K562 (cell line): ENCODE measurements at regions not wholly inside any gene's neighbourhood (a gene's known extent, or its start where the extent isn't known, plus 50 kb on each side); places are given as distances from the start of the nearest gene placed in this dataset.

Experiments
- ATAC-seq: fragments of 200-7000 bp; cut with Tn5 transposase; 3 replicates; pipeline ENCODE4 v1.9.1; 2020; ENCODE audit warnings: moderate library complexity
- BruUV-seq: library from RNA; stranded (reverse); fragments of 400-500 nt; replicated peaks from 2 replicates; lab custom pipeline; 2021; lab: Mats Ljungman, UMichigan
- CTCF ChIA-PET: fragments of 300-600 bp; formaldehyde crosslinking; extraction: SDS; loops from one replicate; lab custom pipeline; 2021; ENCODE audit warnings: low intra/inter-chr PET ratio; lab: Yijun Ruan, JAX
- POLR2A ChIA-PET: fragments of 300-600, 350-650 bp; sonication (Branson Sonifier 250); formaldehyde crosslinking; extraction: SDS; loops from one replicate; lab custom pipeline; 2021; ENCODE audit warnings: antibody characterized with exemption, inconsistent platforms; lab: Yijun Ruan, JAX
- DNase-seq, 4 experiments: peaks; one replicate each; pipeline versions ENCODE4 v3.0.0 to v3.0.0-alpha.2; 2011 to 2018; ENCODE audit warnings: low spot score in 3 of 4, mixed read lengths in 3 of 4; ENCODE audit errors: extremely low read depth in 1 of 4
- FAIRE-seq: peaks from 2 replicates; lab custom pipeline; 2011; peaks lifted over from hg19 to GRCh38; lab: Jason Lieb, UNC
- H2AFZ ChIP-seq: 2 replicates; pipeline ENCODE4 v1.6.0; 2011; ENCODE audit warnings: low read depth, low read length, control low read depth, inconsistent platforms
- H3K27ac ChIP-seq: fragments of 200-600 bp; 3 replicates; pipeline ENCODE4 v1.8.0; 2011; ENCODE audit warnings: low read depth, mild to moderate bottlenecking, control low read depth, inconsistent platforms, low read length, moderate library complexity, mixed read lengths; ENCODE audit errors: extremely low read depth
- H3K27me3 ChIP-seq, 2 experiments: fragments of 300-600 bp in 1 of 2; 2 replicates in 1 of 2; 3 replicates in 1 of 2; pipeline versions ENCODE4 v1.6.0 to v1.8.0; 2011; ENCODE audit warnings: inconsistent platforms in 2 of 2, low read length in 2 of 2, mild to moderate bottlenecking in 1 of 2, mixed read lengths in 1 of 2, moderate library complexity in 1 of 2; ENCODE audit not compliant: control insufficient read depth in 2 of 2, insufficient read depth in 2 of 2
- H3K36me3 ChIP-seq: fragments of 300-600 bp; 3 replicates; pipeline ENCODE4 v1.8.0; 2011; ENCODE audit warnings: mild to moderate bottlenecking, low read length, inconsistent platforms; ENCODE audit not compliant: control insufficient read depth, insufficient read depth
- H3K4me1 ChIP-seq, 2 experiments: fragments of 200-600 bp in 1 of 2; replicated peaks in 1 of 2; 2 replicates in 1 of 2; 3 replicates in 1 of 2; pipeline versions ENCODE4 v1.5.1 to v1.8.0; 2011; ENCODE audit warnings: inconsistent platforms in 2 of 2, low read length in 2 of 2, mild to moderate bottlenecking in 1 of 2, mixed read lengths in 1 of 2, moderate library complexity in 1 of 2; ENCODE audit not compliant: control insufficient read depth in 2 of 2, insufficient read depth in 2 of 2
- H3K4me2 ChIP-seq: 2 replicates; pipeline ENCODE4 v1.6.1; 2011; ENCODE audit warnings: low read length, control low read depth, inconsistent platforms, mixed read lengths; ENCODE audit not compliant: insufficient read depth
- H3K4me3 ChIP-seq: fragments of 200-600 bp; sonication (generic), shearing (Covaris generic); 2 replicates; pipeline ENCODE4 v1.5.1; 2016; ENCODE audit warnings: control low read depth, inconsistent platforms
- H3K79me2 ChIP-seq: fragments of 200-600 bp; 3 replicates; pipeline ENCODE4 v1.8.0; 2011; ENCODE audit warnings: low read length, inconsistent platforms; ENCODE audit not compliant: control insufficient read depth, insufficient read depth
- H3K9ac ChIP-seq, 2 experiments: 2 replicates each; pipeline versions ENCODE4 v1.6.0 to v1.6.1; 2011; ENCODE audit warnings: low read depth in 2 of 2, low read length in 2 of 2, control low read depth in 1 of 2, inconsistent platforms in 1 of 2, mild to moderate bottlenecking in 1 of 2, mixed read lengths in 1 of 2; ENCODE audit not compliant: insufficient read depth in 1 of 2
- H3K9me1 ChIP-seq: one replicate; pipeline ENCODE4 v1.6.0; 2011; ENCODE audit warnings: inconsistent platforms, mild to moderate bottlenecking, low read length, moderate library complexity; ENCODE audit not compliant: control insufficient read depth, insufficient read depth
- H3K9me3 ChIP-seq: replicated peaks from 2 replicates; pipeline ENCODE4 v1.5.1; 2011; ENCODE audit warnings: low read depth, low read length, inconsistent platforms; ENCODE audit not compliant: control insufficient read depth, insufficient read depth
- H4K20me1 ChIP-seq: replicated peaks from 2 replicates; pipeline ENCODE4 v1.6.1; 2011; ENCODE audit warnings: low read length, inconsistent platforms, mixed read lengths; ENCODE audit not compliant: control insufficient read depth, insufficient read depth
- GATAD2A ChIP-seq: fragments of 450-650 bp; IDR thresholded peaks from 2 replicates; pipeline ENCODE4 v1.6.1; 2017
- POLR3G ChIP-seq: IDR thresholded peaks from 2 replicates; pipeline ENCODE4 v1.6.1; 2011; ENCODE audit not compliant: insufficient read length, insufficient replicate concordance; ENCODE audit errors: extremely low read depth
- SETDB1 ChIP-seq: IDR thresholded peaks from one replicate; pipeline ENCODE4 v1.6.1; 2012; ENCODE audit warnings: low read length, control low read depth, inconsistent platforms
- SMAD3 ChIP-seq: fragments of 450-650 bp; formaldehyde crosslinking; conservative IDR thresholded peaks from 2 replicates; pipeline ENCODE4 v1.4.0; 2020; ENCODE audit warnings: mild to moderate bottlenecking
- TAL1 ChIP-seq: fragments of 450-650 bp; IDR thresholded peaks from 2 replicates; pipeline ENCODE4 v1.6.1; 2016; ENCODE audit warnings: mild to moderate bottlenecking
- TBL1XR1 ChIP-seq, 2 experiments: IDR thresholded peaks; 2 replicates each; pipeline ENCODE4 v1.6.1; 2012; ENCODE audit warnings: improper control_type of control experiment in 2 of 2, low read length in 2 of 2, mild to moderate bottlenecking in 1 of 2
- TBP ChIP-seq: optimal IDR thresholded peaks from 2 replicates; pipeline ENCODE3; 2011; ENCODE audit warnings: low read depth, low read length, improper control_type of control experiment
- TRIM28 ChIP-seq: fragments of 450-650 bp; IDR thresholded peaks from 2 replicates; pipeline ENCODE4 v1.6.1; 2017
- TSC22D4 ChIP-seq: fragments of 450-650 bp; IDR thresholded peaks from 2 replicates; pipeline ENCODE4 v1.6.1; 2016; ENCODE audit warnings: missing genetic modification characterization, missing biosample characterization, control low read depth
- USF2 ChIP-seq: sonication (generic); formaldehyde crosslinking; IDR thresholded peaks from 2 replicates; pipeline ENCODE4 v1.5.0; 2020; ENCODE audit warnings: missing genetic modification reagents
- ZBTB49 ChIP-seq: sonication (generic); formaldehyde crosslinking; IDR thresholded peaks from 2 replicates; pipeline ENCODE4 v1.8.0; 2022; ENCODE audit warnings: missing genetic modification reagents, mild to moderate bottlenecking, borderline replicate concordance
- ZNF217 ChIP-seq: sonication (generic); formaldehyde crosslinking; IDR thresholded peaks from 2 replicates; pipeline ENCODE4 v1.8.0; 2022; ENCODE audit warnings: mild to moderate bottlenecking, missing genetic modification reagents
- ZNF253 ChIP-seq: fragments of 250-450 bp; sonication (Bioruptor Pico); conservative IDR thresholded peaks from 2 replicates; pipeline ENCODE4 v1.6.1; 2021; ENCODE audit warnings: mild to moderate bottlenecking
- ZNF277 ChIP-seq: fragments of 250-450 bp; sonication (Bioruptor Pico); IDR thresholded peaks from 2 replicates; pipeline ENCODE4 v1.8.0; 2022; ENCODE audit warnings: inconsistent platforms, mild to moderate bottlenecking, moderate library complexity, borderline replicate concordance
- ZNF282 ChIP-seq: sonication (generic); formaldehyde crosslinking; IDR thresholded peaks from 2 replicates; pipeline ENCODE4 v1.8.1; 2023; ENCODE audit warnings: missing genetic modification reagents
- ZNF518B ChIP-seq: fragments of 250-450 bp; sonication (Bioruptor Pico); IDR thresholded peaks from 2 replicates; pipeline ENCODE4 v1.5.0; 2021; ENCODE audit warnings: mild to moderate bottlenecking, moderate library complexity
- WGBS: fragments of 100-300 bp; shearing (Covaris generic); methylation state at CpG from one replicate; pipeline ENCODE4 v1.1.6; 2016; ENCODE audit warnings: low coverage, mixed read lengths; ENCODE audit not compliant: insufficient coverage; ENCODE audit errors: missing lambda C conversion rate; 5-methylcytosine and 5-hydroxymethylcytosine counted together
- in situ Hi-C: fragments of 300-500 bp; cut with MboI; formaldehyde crosslinking; loops from 4 replicates; pipeline ENCODE4 v1.15.0; 2018; ENCODE audit warnings: inconsistent platforms, mixed read lengths
- intact Hi-C: fragments of 100-400 bp; cut with micrococcal nuclease; formaldehyde crosslinking; loops from 2 replicates; pipeline ENCODE4 v1.14.2; 2022

GRCh38 chr2:125713533-125713932 is 942.4 kb upstream of the GYPC start:
- DNase-seq (no peak), ATAC-seq (no peak), FAIRE-seq (no peak)
- Histone ChIP-seq H3K9me1 (no peaks in the 10 kb centered on the region), H3K27ac (no peak overlapping the region), H3K79me2 (no peaks in the 10 kb centered on the region), H3K27me3 (no peaks in the 10 kb centered on the region), H3K4me3 (no peak overlapping the region), H3K9ac (no peak overlapping the region), H3K4me1 (no peaks in the 10 kb centered on the region), H3K9me3 (no peaks in the 10 kb centered on the region), H4K20me1 (no peaks in the 10 kb centered on the region), H3K36me3 (no peaks in the 10 kb centered on the region), H2AFZ (no peak overlapping the region), H3K4me2 (no peak overlapping the region)
- in situ Hi-C loops, result no loop called here
- BruUV-seq, result no TSS peak
- POLR2A ChIA-PET, result no interaction called here
- 4% methylated on average over 6 of the region's 6 CpGs for WGBS
- CTCF ChIA-PET, result no interaction called here
- intact Hi-C loops, result no loop called here
- TF ChIP-seq SMAD3 (CRISPR knock-in tag) (no peak), GATAD2A (no peak), ZNF277 (no peak), TBP (no peak), ZNF253 (CRISPR knock-in tag) (no peak), TBL1XR1 (IDR thresholded peaks at IDR 0.05; ENCODE audit: low read length in 2 of 2) (no peak), SETDB1 (no peak), ZBTB49 (CRISPR knock-in tag) (no peak), ZNF518B (CRISPR knock-in tag) (no peak), TRIM28 (no peak), POLR3G (no peak), TAL1 (no peak), TSC22D4 (tag) (no peak), ZNF217 (CRISPR knock-in tag) (no peak), USF2 (no peak), ZNF282 (CRISPR knock-in tag) (no peak)
